DND-41 (cell line): ENCODE measurements at regions not wholly inside any gene's neighbourhood (a gene's known extent, or its start where the extent isn't known, plus 50 kb on each side); places are given as distances from the start of the nearest gene placed in this dataset.

ENCODE experiments used
- ATAC-seq: fragments of 200-7000 bp; cut with Tn5 transposase; 3 replicates; pipeline ENCODE4 v1.9.1; 2021; ENCODE audit warnings: low read depth; ENCODE audit not compliant: insufficient read depth
- DNase-seq: peaks from one replicate; pipeline ENCODE4 v3.0.0-alpha.2; 2020
- H2AFZ ChIP-seq: 2 replicates; pipeline ENCODE4 v1.6.0; 2012; ENCODE audit warnings: low read depth, low read length
- H3K27ac ChIP-seq: 2 replicates; pipeline ENCODE4 v1.5.1; 2012; ENCODE audit warnings: low read length, inconsistent platforms
- H3K27me3 ChIP-seq: fragments of 200-600 bp; sonication (generic); 2 replicates; pipeline ENCODE4 v1.6.0; 2012; ENCODE audit warnings: low read length, mild to moderate bottlenecking, inconsistent platforms; ENCODE audit not compliant: insufficient read depth, poor library complexity
- H3K36me3 ChIP-seq: 2 replicates; pipeline ENCODE4 v1.5.1; 2012; ENCODE audit warnings: low read length, inconsistent platforms; ENCODE audit not compliant: insufficient read depth
- H3K4me1 ChIP-seq: 2 replicates; pipeline ENCODE4 v1.5.1; 2012; ENCODE audit warnings: mild to moderate bottlenecking, low read length; ENCODE audit not compliant: insufficient read depth
- H3K4me2 ChIP-seq: 2 replicates; pipeline ENCODE4 v1.6.0; 2012; ENCODE audit warnings: mild to moderate bottlenecking, moderate library complexity, low read length, inconsistent platforms; ENCODE audit not compliant: insufficient read depth
- H3K4me3 ChIP-seq, 2 experiments: fragments of 200-600 bp in 1 of 2; shearing (Covaris generic) in 1 of 2; 2 replicates each; pipeline ENCODE4 v1.5.1; 2012 to 2016; ENCODE audit warnings: inconsistent platforms in 2 of 2, low read length in 2 of 2, mild to moderate bottlenecking in 2 of 2, low read depth in 1 of 2, moderate library complexity in 1 of 2
- H3K79me2 ChIP-seq: 2 replicates; pipeline ENCODE4 v1.6.0; 2012; ENCODE audit warnings: low read length, inconsistent platforms; ENCODE audit not compliant: insufficient read depth
- H3K9ac ChIP-seq: 2 replicates; pipeline ENCODE4 v1.6.0; 2012; ENCODE audit warnings: low read depth, mild to moderate bottlenecking, inconsistent platforms, low read length, moderate library complexity
- H3K9me3 ChIP-seq: 2 replicates; pipeline ENCODE4 v1.5.1; 2012; ENCODE audit warnings: low read length, moderate library complexity, mild to moderate bottlenecking, inconsistent platforms; ENCODE audit not compliant: insufficient read depth, severe bottlenecking
- H4K20me1 ChIP-seq: 2 replicates; pipeline ENCODE4 v1.6.0; 2012; ENCODE audit warnings: low read length; ENCODE audit not compliant: insufficient read depth
- EZH2 ChIP-seq: IDR thresholded peaks from 3 replicates; pipeline ENCODE4 v1.6.1; 2012; ENCODE audit warnings: borderline replicate concordance, low read depth, mild to moderate bottlenecking, moderate library complexity, low read length, inconsistent platforms; ENCODE audit not compliant: severe bottlenecking
- TF ChIP-seq, protein P1 (sequence below): IDR thresholded peaks from 2 replicates; pipeline ENCODE4 v1.5.1; 2012; ENCODE audit warnings: borderline replicate concordance, low read length, moderate library complexity, mild to moderate bottlenecking; ENCODE audit not compliant: poor library complexity, severe bottlenecking; ENCODE audit errors: extremely low read depth

DNA sequence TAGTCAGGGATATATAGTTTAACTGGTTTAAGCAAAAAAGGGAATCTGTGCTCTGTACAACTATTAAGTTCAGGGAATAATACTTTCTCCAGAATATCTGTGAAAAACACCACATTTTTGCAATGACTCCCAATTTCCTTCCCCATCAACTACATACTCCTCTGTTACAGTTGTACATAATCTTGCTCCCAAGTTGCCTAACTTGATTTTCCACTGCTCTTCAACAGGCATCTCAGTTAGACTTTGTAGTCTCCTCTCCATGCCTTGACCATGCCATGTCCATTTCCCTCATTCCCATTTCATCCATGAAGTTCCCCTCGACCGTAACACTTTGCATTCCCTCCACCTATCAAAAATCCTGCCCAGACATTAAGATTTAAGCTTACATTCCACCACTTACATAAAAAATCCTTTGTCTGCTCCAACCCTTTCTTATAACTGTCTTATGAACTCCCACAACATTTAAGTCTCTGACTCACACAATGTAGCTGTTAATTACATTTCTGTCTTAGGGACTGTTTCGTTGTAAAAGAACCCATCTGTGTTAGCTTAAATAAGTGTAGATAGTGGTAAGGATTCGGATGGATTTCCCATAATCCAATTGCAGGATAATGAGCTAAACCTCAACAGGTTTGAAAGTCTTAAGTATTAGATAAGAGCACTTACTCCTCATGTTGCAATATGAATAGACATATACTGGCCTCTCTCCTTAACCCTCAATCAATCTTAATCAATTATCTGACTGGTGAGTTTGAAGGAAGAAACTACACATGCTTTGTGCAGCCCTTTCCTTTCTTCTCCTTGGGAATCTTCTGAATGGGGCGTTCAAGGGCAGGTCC is 156.5 kb downstream of the PAWR start:
- no peak for TF ChIP-seq EZH2
- TF ChIP-seq, protein P1, sequence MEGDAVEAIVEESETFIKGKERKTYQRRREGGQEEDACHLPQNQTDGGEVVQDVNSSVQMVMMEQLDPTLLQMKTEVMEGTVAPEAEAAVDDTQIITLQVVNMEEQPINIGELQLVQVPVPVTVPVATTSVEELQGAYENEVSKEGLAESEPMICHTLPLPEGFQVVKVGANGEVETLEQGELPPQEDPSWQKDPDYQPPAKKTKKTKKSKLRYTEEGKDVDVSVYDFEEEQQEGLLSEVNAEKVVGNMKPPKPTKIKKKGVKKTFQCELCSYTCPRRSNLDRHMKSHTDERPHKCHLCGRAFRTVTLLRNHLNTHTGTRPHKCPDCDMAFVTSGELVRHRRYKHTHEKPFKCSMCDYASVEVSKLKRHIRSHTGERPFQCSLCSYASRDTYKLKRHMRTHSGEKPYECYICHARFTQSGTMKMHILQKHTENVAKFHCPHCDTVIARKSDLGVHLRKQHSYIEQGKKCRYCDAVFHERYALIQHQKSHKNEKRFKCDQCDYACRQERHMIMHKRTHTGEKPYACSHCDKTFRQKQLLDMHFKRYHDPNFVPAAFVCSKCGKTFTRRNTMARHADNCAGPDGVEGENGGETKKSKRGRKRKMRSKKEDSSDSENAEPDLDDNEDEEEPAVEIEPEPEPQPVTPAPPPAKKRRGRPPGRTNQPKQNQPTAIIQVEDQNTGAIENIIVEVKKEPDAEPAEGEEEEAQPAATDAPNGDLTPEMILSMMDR: no peak
- Histone ChIP-seq H3K9ac (no peak overlapping the region), H4K20me1 (no peaks in the 10 kb centered on the region), H3K79me2 (no peaks in the 10 kb centered on the region), H3K4me1 (no peaks in the 10 kb centered on the region), H2AFZ (no peak overlapping the region), H3K27me3 (no peaks in the 10 kb centered on the region), H3K9me3 (no peaks in the 10 kb centered on the region), H3K4me2 (no peak overlapping the region), H3K27ac (no peak overlapping the region), H3K4me3 (no peak overlapping the region), H3K36me3 (no peaks in the 10 kb centered on the region)
- no peak for ATAC-seq
- DNase-seq: no peak

DNA sequence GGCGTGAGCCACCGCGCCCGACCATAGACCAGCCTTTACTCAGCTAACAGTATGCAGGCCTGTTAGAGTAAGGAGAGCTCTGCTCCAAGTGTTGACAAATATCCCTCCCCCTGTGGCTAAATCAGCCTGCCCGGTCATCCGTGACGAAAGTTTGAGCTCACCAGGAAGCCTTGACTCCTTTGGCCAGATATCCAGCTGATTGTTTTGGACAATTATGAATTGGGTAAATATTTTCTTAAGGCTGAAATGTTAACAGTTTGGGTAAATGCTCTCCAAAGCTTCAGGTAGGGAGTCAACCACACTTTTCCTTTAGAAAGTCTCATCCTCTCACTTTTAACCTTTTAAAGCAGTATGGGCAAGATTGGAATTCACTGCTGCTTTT is 157.9 kb downstream of the PAWR start:
- ATAC-seq: no peak
- no peak overlapping the region for H3K4me2 ChIP-seq

DNA sequence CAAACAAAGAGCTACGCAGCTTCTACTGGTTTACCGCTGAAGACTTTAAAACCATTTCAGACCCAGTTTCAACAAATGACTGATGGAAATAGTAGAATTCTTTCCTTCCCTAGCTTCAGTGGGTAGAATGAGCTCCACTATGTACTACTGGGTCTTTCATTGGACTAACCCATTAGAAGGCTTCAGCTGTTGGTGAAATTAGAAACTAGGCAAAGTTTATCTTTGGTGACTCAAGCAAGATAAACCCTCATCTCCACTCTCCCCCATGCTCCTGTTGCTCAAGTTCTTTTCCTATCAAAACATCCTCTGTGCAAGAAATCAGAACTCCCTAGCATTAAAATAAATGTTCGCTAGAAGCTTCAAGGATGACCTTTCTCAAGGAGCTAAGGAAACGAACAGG is 159.2 kb downstream of the PAWR start:
- Histone ChIP-seq H3K4me1 (no peaks in the 10 kb centered on the region), H3K9ac (no peak overlapping the region), H3K4me2 (no peak overlapping the region), H3K79me2 (no peaks in the 10 kb centered on the region), H2AFZ (no peak overlapping the region), H3K27ac (no peak overlapping the region), H3K4me3 (no peak overlapping the region), H3K27me3 (no peaks in the 10 kb centered on the region), H4K20me1 (no peaks in the 10 kb centered on the region), H3K36me3 (no peaks in the 10 kb centered on the region), H3K9me3 (no peaks in the 10 kb centered on the region)
- ATAC-seq (no peak), DNase-seq (no peak)
- TF ChIP-seq, protein P1: no peak
- TF ChIP-seq EZH2: no peak

More for the DNA sequence above, 157.9 kb downstream of the PAWR start:
- TF ChIP-seq, protein P1: no peak
- no peak for TF ChIP-seq EZH2
- Histone ChIP-seq H2AFZ (no peak overlapping the region), H3K79me2 (no peaks in the 10 kb centered on the region), H3K36me3 (no peaks in the 10 kb centered on the region), H3K4me3 (no peak overlapping the region), H3K9ac (no peak overlapping the region), H3K27ac (no peak overlapping the region), H3K4me1 (no peaks in the 10 kb centered on the region), H4K20me1 (no peaks in the 10 kb centered on the region), H3K27me3 (no peaks in the 10 kb centered on the region), H3K9me3 (no peaks in the 10 kb centered on the region)
- DNase-seq: no peak

DNA sequence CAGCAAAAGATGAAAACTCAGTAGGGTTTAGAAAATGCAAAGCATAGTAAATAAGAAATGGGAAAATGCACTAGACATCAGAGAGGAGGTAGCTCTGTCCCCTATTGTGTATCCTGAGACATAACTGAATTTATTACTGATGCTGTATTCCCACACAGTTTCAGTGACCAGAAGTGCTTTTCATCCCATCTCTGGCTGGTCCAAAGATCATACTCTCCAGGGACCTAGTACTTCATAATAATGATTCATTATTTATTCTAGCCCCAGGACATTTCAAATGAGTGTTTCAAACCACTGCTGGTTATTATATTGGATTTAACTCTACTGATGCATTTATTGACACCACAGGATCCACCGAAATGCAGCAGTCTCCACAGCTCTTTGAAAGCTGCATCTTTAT is 163.3 kb downstream of the PAWR start:
- Histone ChIP-seq H2AFZ (no peak overlapping the region), H3K36me3 (no peaks in the 10 kb centered on the region), H4K20me1 (no peaks in the 10 kb centered on the region), H3K4me2 (no peak overlapping the region), H3K27ac (no peak overlapping the region), H3K4me3 (no peak overlapping the region), H3K9me3 (no peaks in the 10 kb centered on the region), H3K79me2 (no peaks in the 10 kb centered on the region), H3K9ac (no peak overlapping the region), H3K4me1 (no peaks in the 10 kb centered on the region), H3K27me3 (no peaks in the 10 kb centered on the region)
- DNase-seq: no peak
- no peak for ATAC-seq
- TF ChIP-seq, protein P1: no peak
- TF ChIP-seq EZH2: no peak
